ENCODE measurements at regions not wholly inside any gene's neighbourhood (a gene's known extent, or its start where the extent isn't known, plus 50 kb on each side); places are given as distances from the start of the nearest gene placed in this dataset.

GRCh38 chr13:50192272-50192813, 177.1 kb downstream of the KCNRG start:
- H3K4me3 ChIP-seq (ENCODE audit: low read depth, low read length): no peak overlapping the region
- TF ChIP-seq CTCF (IDR thresholded peaks at IDR 0.05; ENCODE audit: low read depth, low read length): no peak
- in situ Hi-C loops (cut with HindIII; ENCODE audit: low sequenced_read_pairs): no loop called here
- DNase-seq (ENCODE audit: low read depth, low spot score): no peak

- no peak overlapping the region for H3K4me3 ChIP-seq (ENCODE audit: low read depth, low read length)
- in situ Hi-C loops (cut with HindIII; ENCODE audit: low sequenced_read_pairs): no loop called here
- no peak for DNase-seq (ENCODE audit: low read depth, low spot score)
- TF ChIP-seq CTCF (IDR thresholded peaks at IDR 0.05; ENCODE audit: low read depth, low read length): no peak
Measured at GRCh38 chr13:50195045-50195444, 179.8 kb downstream of the KCNRG start.

- no peak overlapping the region for H3K4me3 ChIP-seq (ENCODE audit: low read depth, low read length)
- DNase-seq (ENCODE audit: low read depth, low spot score): no peak
- no peak for TF ChIP-seq CTCF (IDR thresholded peaks at IDR 0.05; ENCODE audit: low read depth, low read length)
- in situ Hi-C loops (cut with HindIII; ENCODE audit: low sequenced_read_pairs): no loop called here
Measured at GRCh38 chr13:50196118-50196517, 180.9 kb downstream of the KCNRG start.

- TF ChIP-seq CTCF (IDR thresholded peaks at IDR 0.05; ENCODE audit: low read depth, low read length): no peak
- DNase-seq (ENCODE audit: low read depth, low spot score): no peak
- H3K4me3 ChIP-seq (ENCODE audit: low read depth, low read length): no peak overlapping the region
- in situ Hi-C loops (cut with HindIII; ENCODE audit: low sequenced_read_pairs): no loop called here
Measured at GRCh38 chr13:50197705-50198104, 182.5 kb downstream of the KCNRG start.

- TF ChIP-seq CTCF (IDR thresholded peaks at IDR 0.05; ENCODE audit: low read depth, low read length): no peak
- in situ Hi-C loops (cut with HindIII; ENCODE audit: low sequenced_read_pairs): no loop called here
- peak; percentile 50 for DNase-seq (ENCODE audit: low read depth, low spot score)
- no peak overlapping the region for H3K4me3 ChIP-seq (ENCODE audit: low read depth, low read length)
Measured at GRCh38 chr13:50198508-50198907, 183.3 kb downstream of the KCNRG start.

- no peak overlapping the region for H3K4me3 ChIP-seq (ENCODE audit: low read depth, low read length)
- TF ChIP-seq CTCF (IDR thresholded peaks at IDR 0.05; ENCODE audit: low read depth, low read length): no peak
- DNase-seq (ENCODE audit: low read depth, low spot score): no peak
- in situ Hi-C loops (cut with HindIII; ENCODE audit: low sequenced_read_pairs): no loop called here
Measured at GRCh38 chr13:50200569-50200968, 185.3 kb downstream of the KCNRG start.

- no peak overlapping the region for H3K4me3 ChIP-seq (ENCODE audit: low read depth, low read length)
- in situ Hi-C loops (cut with HindIII; ENCODE audit: low sequenced_read_pairs): no loop called here
- DNase-seq (ENCODE audit: low read depth, low spot score): no peak
- no peak for TF ChIP-seq CTCF (IDR thresholded peaks at IDR 0.05; ENCODE audit: low read depth, low read length)
Measured at GRCh38 chr13:50200988-50201387, 185.7 kb downstream of the KCNRG start.

All from astrocyte of the spinal cord (primary cell).